HG03159 (cell line): ENCODE measurements at regions not wholly inside any gene's neighbourhood (a gene's known extent, or its start where the extent isn't known, plus 50 kb on each side); places are given as distances from the start of the nearest gene placed in this dataset.
A peak's percentile ranks its signal among the peaks of the same experiment; 100 is the strongest.

Experiments
- ATAC-seq: cut with Tn5 transposase; IDR thresholded peaks from one replicate; pipeline ENCODE4 v1.9.1; 2021; ENCODE audit warnings: mild to moderate bottlenecking, moderate library complexity; ENCODE audit not compliant: unreplicated experiment

DNA sequence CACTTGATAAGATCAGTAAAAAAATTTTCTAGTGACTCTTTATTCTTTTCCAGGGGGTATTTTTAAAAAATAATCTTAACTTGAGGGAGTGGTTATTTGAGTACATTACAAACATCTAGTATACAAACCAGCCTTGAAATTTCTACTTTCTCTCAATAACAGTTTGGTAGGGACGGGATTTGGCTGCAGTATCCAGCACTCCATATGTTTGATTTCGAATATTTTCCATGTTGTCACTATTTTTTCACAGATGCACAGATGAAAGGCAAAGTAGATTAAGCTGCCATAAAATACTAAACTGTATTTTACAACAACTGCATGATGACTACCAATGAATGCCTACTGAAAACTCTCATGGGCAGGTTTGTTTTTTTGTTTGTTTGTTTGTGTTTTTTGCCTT, 225.0 kb downstream of the COX7B2 start:
- no peak for ATAC-seq

DNA sequence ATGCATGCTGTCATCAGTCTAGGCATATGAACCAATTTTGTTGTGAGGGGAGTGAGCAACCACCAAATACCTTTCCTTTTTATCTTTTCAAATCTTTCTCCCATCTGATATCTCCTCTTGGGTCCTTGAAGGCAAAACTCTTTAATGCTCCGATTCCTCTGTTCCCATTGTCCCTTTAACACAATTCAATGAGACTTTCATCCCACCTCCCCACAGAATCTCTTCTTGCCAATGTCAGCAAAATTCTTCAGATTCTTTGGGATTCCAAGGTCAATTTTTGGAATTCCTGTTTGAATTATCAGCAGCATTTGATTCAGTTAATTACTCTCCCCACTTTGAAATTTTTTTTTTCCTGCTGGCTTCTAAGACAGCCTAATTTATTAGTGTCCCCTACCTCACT, 232.7 kb downstream of the COX7B2 start:
- no peak for ATAC-seq

DNA sequence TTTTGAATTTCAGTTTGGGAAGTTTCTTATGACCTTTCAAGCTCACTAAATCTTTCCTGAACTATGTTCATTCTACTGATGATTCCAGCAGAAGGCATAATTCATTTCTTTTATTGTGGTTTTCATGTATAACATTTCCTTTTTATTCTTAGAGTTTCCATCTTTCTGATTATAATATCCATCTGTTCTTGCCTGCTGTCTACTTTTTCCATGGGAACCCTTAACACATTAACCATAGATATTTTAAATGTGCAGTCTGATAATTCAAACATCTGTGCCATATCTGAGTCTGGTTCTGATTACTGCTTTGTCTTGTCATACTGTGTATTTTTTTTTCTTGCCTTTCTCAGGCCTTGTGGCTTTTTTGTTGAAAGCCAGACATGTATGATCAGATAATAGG, 234.7 kb downstream of the COX7B2 start:
- no peak for ATAC-seq

DNA sequence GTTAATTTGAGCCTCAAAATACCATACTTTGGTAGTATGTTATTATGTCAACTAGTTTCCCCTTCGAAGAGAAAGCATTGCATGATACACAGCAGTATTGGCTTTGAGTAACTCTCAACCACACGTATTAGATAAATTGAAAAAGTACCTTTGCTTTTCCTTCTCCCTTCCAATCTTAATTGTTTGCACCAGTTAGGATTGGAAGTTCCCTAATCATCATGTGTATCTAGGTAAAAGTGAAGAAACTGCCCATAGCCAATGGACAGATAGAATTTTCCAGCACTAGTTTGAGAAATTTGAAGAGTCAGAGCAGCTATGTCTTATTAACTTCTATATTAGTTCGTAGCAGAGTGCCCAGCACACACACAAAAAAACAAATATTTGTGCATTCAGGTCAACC, 241.3 kb downstream of the COX7B2 start:
- no peak for ATAC-seq

DNA sequence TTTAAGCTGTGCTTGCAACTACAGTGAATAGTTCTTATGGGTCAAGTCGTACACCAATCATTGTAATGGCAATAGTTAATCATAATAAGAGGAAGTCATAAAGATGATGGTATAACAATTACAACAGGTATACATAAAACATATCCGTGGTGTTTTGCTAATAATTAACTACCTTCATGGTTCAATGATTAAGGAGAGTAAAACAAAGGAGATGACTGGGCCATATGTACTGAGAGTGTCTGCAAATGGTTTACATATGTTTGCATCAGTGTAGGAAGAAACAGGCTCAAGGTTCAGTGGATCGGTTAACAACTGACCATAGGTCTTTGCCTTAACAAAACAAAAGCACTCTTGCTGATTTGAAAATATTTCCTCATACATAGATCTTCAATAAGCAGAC, 253.0 kb downstream of the COX7B2 start:
- ATAC-seq, result no peak

DNA sequence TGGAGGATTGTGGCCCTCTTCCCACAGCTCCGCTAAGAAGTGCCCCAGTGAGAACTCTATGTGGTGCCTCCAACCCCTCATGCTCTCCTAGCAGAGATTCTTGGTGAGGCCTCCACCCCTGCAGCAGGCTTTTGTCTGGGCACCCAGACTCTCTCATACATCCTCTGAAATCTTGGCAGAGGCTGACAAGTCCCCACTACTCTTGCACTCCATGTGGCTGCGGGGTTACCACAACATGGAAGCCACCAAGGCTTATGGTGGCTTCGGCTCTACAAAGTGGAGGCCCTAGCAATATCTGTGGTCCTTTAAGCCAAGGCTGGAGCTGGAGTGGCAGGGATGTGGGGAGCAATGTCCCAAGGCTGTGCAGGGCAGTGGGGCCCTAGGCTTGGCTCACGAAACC, 255.2 kb downstream of the COX7B2 start:
- ATAC-seq, result no peak

DNA sequence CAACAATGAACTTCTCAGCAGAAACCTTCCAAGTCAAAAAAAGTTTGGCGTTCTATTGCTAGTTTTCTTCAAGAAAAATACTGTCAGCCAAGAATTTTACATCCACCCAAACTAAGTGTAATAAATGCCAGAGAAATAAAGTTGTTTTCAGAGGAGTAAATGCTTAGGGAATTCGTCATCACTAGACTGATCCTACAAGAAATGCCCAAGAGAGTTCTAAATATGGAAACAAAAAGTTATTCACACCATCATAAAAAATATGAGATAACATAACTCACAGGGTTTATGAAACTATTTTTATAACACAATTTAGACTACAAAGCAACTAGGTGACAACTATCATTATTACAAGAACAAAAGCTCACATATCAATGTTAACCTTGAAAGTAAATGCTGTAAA, 259.5 kb upstream of the GABRA2 start:
- no peak for ATAC-seq

DNA sequence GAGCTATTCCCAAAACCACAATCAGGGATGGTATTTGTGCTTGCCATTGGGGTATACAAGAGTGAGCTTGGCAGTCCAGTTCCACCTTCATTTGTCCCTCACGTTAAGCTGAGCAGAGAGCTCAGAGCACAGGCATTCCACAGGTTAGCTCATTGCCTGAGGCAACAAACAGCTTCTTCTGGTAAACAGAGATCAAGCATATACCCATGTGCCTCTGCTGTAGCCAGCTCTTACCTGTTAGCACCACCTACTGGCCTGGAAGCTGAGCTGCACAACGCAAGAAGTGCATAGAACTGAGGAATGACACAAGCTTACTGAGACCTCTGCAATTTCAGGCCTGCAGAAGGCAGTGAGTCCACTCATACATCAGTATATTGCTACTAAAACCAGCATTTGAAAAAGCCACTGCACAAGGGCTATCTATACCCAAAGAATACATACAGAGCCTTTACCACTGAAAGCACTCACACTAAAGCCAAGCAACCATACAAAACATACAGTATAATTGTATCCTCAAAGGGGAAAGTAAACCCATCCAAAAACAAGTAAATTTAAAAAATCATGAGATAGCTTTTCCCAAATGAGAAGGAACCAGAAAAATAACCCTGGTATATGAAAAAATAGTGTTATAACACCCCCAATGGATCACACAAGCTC, 258.3 kb upstream of the GABRA2 start:
- peak; percentile 98 for ATAC-seq

DNA sequence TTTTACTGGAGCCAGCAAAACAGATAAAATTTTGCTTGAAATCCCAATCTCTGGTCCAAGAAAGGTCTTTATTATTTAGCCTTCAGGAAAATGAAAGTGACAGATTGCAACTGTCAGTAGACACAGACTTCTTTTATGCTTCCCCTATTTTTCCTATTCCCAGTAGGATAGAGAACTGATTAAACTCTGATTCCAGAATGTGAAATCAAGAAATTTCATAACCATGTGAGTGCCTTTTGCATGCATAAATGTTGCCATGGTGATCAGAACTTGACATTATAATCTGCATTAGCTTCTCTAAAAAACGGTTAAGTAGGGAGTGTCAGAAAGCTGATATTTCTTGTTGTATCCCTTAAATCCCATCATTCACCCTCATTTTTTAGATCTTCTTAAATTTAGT, 255.2 kb upstream of the GABRA2 start:
- ATAC-seq, result no peak
